Nucleus accumbens (tissue), 56 donors: ENCODE measurements at regions not wholly inside any gene's neighbourhood (a gene's known extent, or its start where the extent isn't known, plus 50 kb on each side); places are given as distances from the start of the nearest gene placed in this dataset.

Source experiments
- DNase-seq, 56 donors: peaks; one replicate each; lab custom pipeline; 2025; lab: John Stamatoyannopoulos, UW

GRCh38 chr10:58967551-58968388 is 208.7 kb upstream of the PHYHIPL start:
- peak in 55 of 56 donors; percentile 26 to 84 (median 68) for DNase-seq

- no peak for DNase-seq
These were observed 208.1 kb upstream of the PHYHIPL start for GRCh38 chr10:58968389-58968755.

- DNase-seq, result no peak
These were observed 206.9 kb upstream of the PHYHIPL start for GRCh38 chr10:58969576-58969975.

- DNase-seq, result no peak
These were observed 206.1 kb upstream of the PHYHIPL start for GRCh38 chr10:58970160-58970915.

GRCh38 chr10:58971211-58971610 is 205.2 kb upstream of the PHYHIPL start:
- no peak for DNase-seq

GRCh38 chr10:58971796-58972491 is 204.5 kb upstream of the PHYHIPL start:
- DNase-seq, result no peak

GRCh38 chr10:58972576-58973234 is 203.7 kb upstream of the PHYHIPL start:
- no peak for DNase-seq

GRCh38 chr10:58973235-58973595 is 203.2 kb upstream of the PHYHIPL start:
- no peak for DNase-seq

GRCh38 chr10:58976254-58976653 is 200.2 kb upstream of the PHYHIPL start:
- no peak for DNase-seq

- DNase-seq, result no peak
These were observed 196.7 kb upstream of the PHYHIPL start for GRCh38 chr10:58979711-58980110.

GRCh38 chr10:58980826-58981415 is 195.5 kb upstream of the PHYHIPL start:
- DNase-seq, result no peak

GRCh38 chr10:58981846-58982245 is 194.6 kb upstream of the PHYHIPL start:
- DNase-seq, result no peak

- DNase-seq, result no peak
These were observed 193.8 kb upstream of the PHYHIPL start for GRCh38 chr10:58982470-58983239.

- no peak for DNase-seq
These were observed 191.2 kb upstream of the PHYHIPL start for GRCh38 chr10:58985216-58985615.

GRCh38 chr10:58989486-58990039 is 186.9 kb upstream of the PHYHIPL start:
- DNase-seq, result no peak

- no peak for DNase-seq
These were observed 185.8 kb upstream of the PHYHIPL start for GRCh38 chr10:58990693-58991092.

GRCh38 chr10:58991856-58992255 is 184.6 kb upstream of the PHYHIPL start:
- DNase-seq, result no peak

- DNase-seq, result no peak
These were observed 183.5 kb upstream of the PHYHIPL start for GRCh38 chr10:58992830-58993460.
